HG02763 (cell line): ENCODE measurements at regions not wholly inside any gene's neighbourhood (a gene's known extent, or its start where the extent isn't known, plus 50 kb on each side); places are given as distances from the start of the nearest gene placed in this dataset.

Source experiments
- ATAC-seq: cut with Tn5 transposase; IDR thresholded peaks from one replicate; pipeline ENCODE4 v1.9.1; 2021; ENCODE audit warnings: mild to moderate bottlenecking, moderate library complexity; ENCODE audit not compliant: unreplicated experiment

GRCh38 chr6:33869826-33870423, 66.1 kb upstream of the MLN start:
- ATAC-seq = no peak

- no peak for ATAC-seq
Observed at GRCh38 chr6:33869121-33869520, 65.3 kb upstream of the MLN start.

GRCh38 chr6:33868141-33868540, 64.3 kb upstream of the MLN start:
- ATAC-seq = no peak

DNA sequence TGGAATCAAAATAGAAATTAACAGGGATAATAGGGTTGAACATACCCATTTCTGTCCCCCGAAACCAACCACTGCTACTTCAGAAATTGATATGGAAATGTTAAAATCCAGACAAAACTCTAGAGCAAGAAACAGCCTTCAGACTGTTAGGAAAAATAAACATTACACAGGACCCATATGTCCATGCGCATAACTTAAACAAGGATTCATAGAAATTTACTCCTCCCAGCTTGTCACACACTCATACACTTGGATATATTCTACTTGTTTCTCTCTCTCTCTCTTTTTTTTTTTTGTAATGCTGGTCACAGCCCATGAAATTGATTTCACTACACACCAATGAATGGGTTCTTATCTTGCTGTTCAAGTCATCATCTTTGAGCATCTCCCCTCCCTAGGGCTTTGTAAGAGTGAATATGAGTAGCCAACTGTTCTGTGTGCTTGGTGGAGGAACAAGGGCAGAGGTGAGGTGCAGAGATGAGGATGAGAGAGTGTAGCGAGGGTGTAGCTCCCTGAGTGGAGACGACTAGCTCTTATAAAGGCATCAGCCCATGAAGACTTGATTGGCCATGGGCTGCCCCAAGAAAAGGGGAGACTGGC, 61.8 kb upstream of the MLN start:
- no peak for ATAC-seq

GRCh38 chr6:33863723-33864440, 60.1 kb upstream of the MLN start:
- ATAC-seq = no peak

GRCh38 chr6:33863084-33863483, 59.3 kb upstream of the MLN start:
- ATAC-seq = no peak

GRCh38 chr6:33862536-33862935, 58.7 kb upstream of the MLN start:
- no peak for ATAC-seq

DNA sequence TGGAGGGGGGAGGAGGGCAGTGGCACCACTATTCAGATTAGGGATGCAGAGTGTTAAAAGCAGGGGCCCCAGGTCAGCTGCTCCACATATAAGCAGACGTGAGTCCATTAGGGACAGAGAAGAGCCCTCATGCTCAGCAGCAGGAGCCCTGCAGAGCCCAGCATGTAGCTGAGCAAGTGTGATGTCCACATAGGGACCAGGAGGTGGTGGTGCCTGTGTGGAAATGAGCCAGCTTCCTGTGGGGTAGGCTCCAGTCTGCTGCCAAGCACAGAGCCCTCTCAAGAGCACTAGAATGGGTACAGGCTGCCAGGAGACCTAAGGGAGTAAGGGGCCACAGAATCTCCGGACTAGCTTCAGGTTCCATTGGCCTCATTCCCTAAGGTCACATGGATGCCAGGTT, 57.9 kb upstream of the MLN start:
- no peak for ATAC-seq

- ATAC-seq = no peak
Observed at GRCh38 chr6:33860706-33861474, 57.1 kb upstream of the MLN start.

GRCh38 chr6:33860006-33860405, 56.2 kb upstream of the MLN start:
- ATAC-seq = no peak

- no peak for ATAC-seq
Observed at GRCh38 chr6:33858804-33859505, 55.2 kb upstream of the MLN start.

DNA sequence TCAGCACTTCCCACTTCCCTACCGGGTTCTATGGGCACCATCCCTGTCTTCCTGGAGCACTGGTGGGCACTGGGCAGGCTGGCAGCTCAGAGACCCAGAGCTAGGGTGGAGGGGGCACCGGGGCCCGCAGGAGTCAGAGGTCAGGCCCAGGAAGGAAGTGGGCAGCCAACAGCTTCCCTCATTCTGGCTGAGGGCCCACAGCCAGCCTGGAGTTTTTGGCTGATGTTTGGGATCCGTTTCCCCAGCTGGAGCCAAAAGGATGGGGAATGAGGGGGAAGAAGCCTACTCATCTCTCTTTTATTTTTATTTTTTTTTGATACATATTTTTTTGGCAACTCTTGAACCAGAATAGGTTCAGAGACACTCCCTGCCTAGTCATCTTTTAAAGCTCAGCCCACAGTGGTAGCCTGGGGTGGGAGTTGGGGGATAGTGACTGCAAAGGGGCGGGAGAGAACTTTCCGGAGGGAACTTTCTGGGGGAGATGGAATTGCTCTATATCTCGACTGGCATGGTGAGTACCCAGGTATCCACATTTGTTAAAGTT, 54.2 kb upstream of the MLN start:
- ATAC-seq = no peak

- no peak for ATAC-seq
Observed at GRCh38 chr6:33857093-33857931, 53.5 kb upstream of the MLN start.

DNA sequence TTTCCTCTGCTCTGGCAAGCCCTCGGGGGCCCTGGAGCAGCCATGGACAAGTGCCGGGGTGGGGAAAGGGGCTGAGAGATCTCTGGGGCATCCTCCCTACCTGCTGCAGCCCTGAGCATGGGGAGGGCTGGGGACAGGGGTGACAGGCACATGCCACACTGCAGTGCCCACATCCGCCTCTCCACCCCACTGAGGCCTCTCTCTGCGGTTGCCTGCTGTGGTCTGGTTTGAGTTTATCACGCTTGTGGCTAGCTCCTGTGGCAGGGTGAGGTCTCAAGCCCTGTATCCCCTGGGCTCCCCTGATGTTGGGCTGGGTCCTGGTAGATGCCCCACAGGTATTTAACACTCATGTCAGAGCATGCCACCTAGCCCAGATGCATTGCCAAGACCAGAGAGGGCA, 52.9 kb upstream of the MLN start:
- no peak for ATAC-seq

DNA sequence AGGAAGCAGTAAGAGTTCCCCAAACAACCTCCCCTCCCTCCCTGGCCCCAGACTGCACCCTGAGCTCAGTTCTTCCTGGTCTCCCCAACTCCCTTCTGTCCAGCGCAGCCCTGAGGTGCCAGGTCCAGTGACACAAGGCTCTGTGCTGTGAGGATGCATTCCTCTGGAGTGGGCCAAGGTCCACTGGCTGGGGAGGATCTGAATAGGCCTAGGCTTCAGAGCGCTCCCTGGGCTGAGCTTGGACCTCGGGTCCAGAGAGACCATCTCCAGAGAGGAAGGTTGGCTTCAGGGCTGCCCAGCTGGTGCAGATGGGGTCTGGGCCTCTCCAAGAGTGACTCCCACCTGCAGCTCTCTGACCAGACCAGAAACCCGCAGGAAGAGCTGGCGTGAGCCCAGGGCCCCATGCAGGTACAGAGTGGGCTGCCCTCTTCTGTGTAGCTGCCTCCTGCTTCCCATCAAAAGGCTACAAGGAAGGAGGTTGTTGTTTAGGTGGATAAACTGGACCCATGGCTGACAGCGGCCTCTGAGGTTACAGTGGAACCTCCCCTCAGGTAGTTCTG, 52.3 kb upstream of the MLN start:
- ATAC-seq = no peak

GRCh38 chr6:33854572-33855030, 50.8 kb upstream of the MLN start:
- no peak for ATAC-seq

- no peak for ATAC-seq
Observed at GRCh38 chr6:33853736-33854135, 49.9 kb upstream of the MLN start.
